OCI-LY7 (cell line): ENCODE measurements at regions not wholly inside any gene's neighbourhood (a gene's known extent, or its start where the extent isn't known, plus 50 kb on each side); places are given as distances from the start of the nearest gene placed in this dataset.

ENCODE experiments used
- BruUV-seq: library from RNA; stranded (reverse); fragments of 400-500 nt; replicated peaks from 2 replicates; lab custom pipeline; 2021; lab: Mats Ljungman, UMichigan
- CTCF ChIA-PET: fragments of 300-600 bp; sonication (Branson Sonifier 250); formaldehyde crosslinking; loops from one replicate; lab custom pipeline; 2022; ENCODE audit warnings: antibody characterized with exemption; ENCODE audit not compliant: unreplicated experiment; lab: Charles Lee
- POLR2A ChIA-PET: fragments of 300-600 bp; sonication (Branson Sonifier 250); formaldehyde crosslinking; loops from one replicate; lab custom pipeline; 2022; ENCODE audit warnings: antibody characterized with exemption; lab: Charles Lee
- DNase-seq: peaks from one replicate; pipeline ENCODE4 v3.0.0-alpha.2; 2015; ENCODE audit warnings: low spot score
- H2AFZ ChIP-seq: fragments of 200-600 bp; sonication (generic), shearing (Covaris generic); 2 replicates; pipeline ENCODE4 v1.6.1; 2014; ENCODE audit warnings: mild to moderate bottlenecking, antibody characterized with exemption, low read length, moderate library complexity
- H3K27ac ChIP-seq: fragments of 200-600 bp; sonication (generic); 2 replicates; pipeline ENCODE4 v1.5.1; 2014; ENCODE audit warnings: mixed run types, low read depth, mild to moderate bottlenecking, moderate library complexity, low read length, inconsistent platforms; ENCODE audit not compliant: poor library complexity, severe bottlenecking
- H3K36me3 ChIP-seq: fragments of 200-600 bp; sonication (generic); 2 replicates; pipeline ENCODE4 v1.6.1; 2014; ENCODE audit warnings: mild to moderate bottlenecking, antibody characterized with exemption, low read length, moderate library complexity, mixed read lengths; ENCODE audit not compliant: insufficient read depth
- H3K4me1 ChIP-seq: fragments of 200-600 bp; sonication (generic); 2 replicates; pipeline ENCODE4 v1.5.1; 2014; ENCODE audit warnings: mild to moderate bottlenecking, low read length; ENCODE audit not compliant: insufficient read depth, poor library complexity, severe bottlenecking
- H3K4me2 ChIP-seq: fragments of 200-600 bp; sonication (generic); 2 replicates; pipeline ENCODE4 v1.6.1; 2014; ENCODE audit warnings: mild to moderate bottlenecking, low read length
- H3K4me3 ChIP-seq: fragments of 200-600 bp; sonication (generic); 2 replicates; pipeline ENCODE4 v1.5.1; 2014; ENCODE audit warnings: mild to moderate bottlenecking, low read depth, low read length; ENCODE audit not compliant: poor library complexity, severe bottlenecking
- H3K79me2 ChIP-seq: fragments of 200-600 bp; sonication (generic); 2 replicates; pipeline ENCODE4 v1.6.1; 2016; ENCODE audit warnings: low read depth, mild to moderate bottlenecking, low read length, moderate library complexity, mixed read lengths; ENCODE audit not compliant: insufficient read depth
- H3K9me2 ChIP-seq: fragments of 200-600 bp; sonication (generic); 2 replicates; pipeline ENCODE4 v1.6.1; 2016; ENCODE audit warnings: mild to moderate bottlenecking, low read length, mixed read lengths; ENCODE audit not compliant: insufficient read depth
- H3K9me3 ChIP-seq: fragments of 200-600 bp; sonication (generic); 2 replicates; pipeline ENCODE4 v1.6.1; 2014; ENCODE audit warnings: mild to moderate bottlenecking, mixed run types, low read length, mixed read lengths
- H4K20me1 ChIP-seq: fragments of 200-600 bp; sonication (generic); 2 replicates; pipeline ENCODE4 v1.6.1; 2014; ENCODE audit warnings: mild to moderate bottlenecking, antibody characterized with exemption, low read length, moderate library complexity, mixed read lengths; ENCODE audit not compliant: insufficient read depth
- CTCF ChIP-seq: fragments of 200-600 bp; sonication (generic); conservative IDR thresholded peaks from 2 replicates; pipeline ENCODE4 v1.5.1; 2014; ENCODE audit warnings: mild to moderate bottlenecking, antibody characterized with exemption, low read length, moderate library complexity, mixed read lengths
- EZH2phosphoT487 ChIP-seq: fragments of 200-600 bp; sonication (generic); IDR thresholded peaks from 2 replicates; pipeline ENCODE4 v1.6.1; 2018; ENCODE audit warnings: low read depth, borderline replicate concordance, mild to moderate bottlenecking, mixed run types, antibody characterized with exemption, low read length, moderate library complexity, mixed read lengths
- intact Hi-C: fragments of 100-400 bp; cut with micrococcal nuclease; formaldehyde crosslinking; loops from one replicate; pipeline ENCODE4 v1.10.0; 2022; ENCODE audit not compliant: unreplicated experiment

GRCh38 chr2:186129767-186130581 is 356.1 kb upstream of the ZC3H15 start:
- no peaks in the 10 kb centered on the region for H3K79me2 ChIP-seq
- BruUV-seq: no TSS peak
- H3K4me3 ChIP-seq: no peak overlapping the region
- H3K9me2 ChIP-seq: no peaks in the 10 kb centered on the region
- no peak overlapping the region for H3K27ac ChIP-seq
- CTCF ChIA-PET: no interaction called here
- H2AFZ ChIP-seq: no peak overlapping the region
- no peaks in the 10 kb centered on the region for H4K20me1 ChIP-seq
- H3K36me3 ChIP-seq: no peaks in the 10 kb centered on the region
- DNase-seq: no peak
- POLR2A ChIA-PET: interaction anchor here (0.6 kb wide), 1 partner anchor 928 kb away, joined by 7 read pairs; no protein-coding TSS in a partner anchor
- TF ChIP-seq EZH2phosphoT487 (no peak), CTCF (no peak)
- no peak overlapping the region for H3K4me2 ChIP-seq
- intact Hi-C loops: no loop called here
- no peaks in the 10 kb centered on the region for H3K9me3 ChIP-seq
- H3K4me1 ChIP-seq: no peaks in the 10 kb centered on the region

GRCh38 chr2:186130748-186131641 is 355.1 kb upstream of the ZC3H15 start:
- DNase-seq: no peak
- Histone ChIP-seq H3K4me2 (no peak overlapping the region), H3K27ac (no peak overlapping the region), H3K79me2 (no peaks in the 10 kb centered on the region), H3K9me3 (no peaks in the 10 kb centered on the region), H3K4me1 (no peaks in the 10 kb centered on the region), H3K4me3 (no peak overlapping the region), H4K20me1 (no peaks in the 10 kb centered on the region), H3K36me3 (no peaks in the 10 kb centered on the region), H2AFZ (no peak overlapping the region), H3K9me2 (no peaks in the 10 kb centered on the region)
- ChIA-PET CTCF (no interaction called here), POLR2A (no interaction called here)
- no TSS peak for BruUV-seq
- intact Hi-C loops: no loop called here
- TF ChIP-seq EZH2phosphoT487 (no peak), CTCF (no peak)
